Peyer's patch (tissue), 4 donors: ENCODE measurements at regions not wholly inside any gene's neighbourhood (a gene's known extent, or its start where the extent isn't known, plus 50 kb on each side); places are given as distances from the start of the nearest gene placed in this dataset.
A peak's percentile ranks its signal among the peaks of the same experiment; 100 is the strongest.

Source experiments
- DNase-seq, 3 donors: peaks; one replicate each; pipeline ENCODE4 v3.0.0-alpha.2; 2017 to 2019
- H3K27ac ChIP-seq, 4 donors: fragments of 200-600 bp; sonication (generic); one replicate each; pipeline ENCODE4 v1.5.1; 2016 to 2019
- H3K27me3 ChIP-seq, 2 donors: fragments of 200-600 bp; sonication (generic); one replicate each; pipeline ENCODE4 v1.5.1; 2019
- H3K36me3 ChIP-seq, 3 donors: fragments of 200-600 bp; sonication (generic); one replicate each; pipeline ENCODE4 v1.5.1; 2016 to 2019
- H3K4me1 ChIP-seq, 4 donors: fragments of 200-600 bp; sonication (generic); one replicate each; pipeline ENCODE4 v1.5.1; 2016 to 2019
- H3K4me3 ChIP-seq, 4 donors: fragments of 200-600 bp; sonication (generic); 1 replicate in 3 of 4; 2 replicates in 1 of 4; pipeline ENCODE4 v1.5.1; 2016 to 2019; ENCODE audit warnings: mild to moderate bottlenecking in 1 of 4
- H3K9me3 ChIP-seq, 4 donors: fragments of 200-600 bp; sonication (generic); one replicate each; pipeline ENCODE4 v1.5.1; 2016 to 2019; ENCODE audit warnings: mild to moderate bottlenecking in 1 of 4
- CTCF ChIP-seq, 6 experiments: fragments of 450-650 bp in 4 of 6; fragments of 200-600 bp in 2 of 6; sonication (generic) in 1 of 6; IDR thresholded peaks; one replicate each; pipeline ENCODE4 v1.5.1; 2017 to 2019; ENCODE audit warnings: antibody characterized with exemption in 6 of 6, mild to moderate bottlenecking in 3 of 6, moderate library complexity in 1 of 6
- POLR2A ChIP-seq, 2 donors: fragments of 450-650 bp; IDR thresholded peaks; one replicate each; pipeline ENCODE4 v1.5.1; 2017; ENCODE audit warnings: antibody characterized with exemption in 2 of 2, mild to moderate bottlenecking in 2 of 2, moderate library complexity in 2 of 2

DNA sequence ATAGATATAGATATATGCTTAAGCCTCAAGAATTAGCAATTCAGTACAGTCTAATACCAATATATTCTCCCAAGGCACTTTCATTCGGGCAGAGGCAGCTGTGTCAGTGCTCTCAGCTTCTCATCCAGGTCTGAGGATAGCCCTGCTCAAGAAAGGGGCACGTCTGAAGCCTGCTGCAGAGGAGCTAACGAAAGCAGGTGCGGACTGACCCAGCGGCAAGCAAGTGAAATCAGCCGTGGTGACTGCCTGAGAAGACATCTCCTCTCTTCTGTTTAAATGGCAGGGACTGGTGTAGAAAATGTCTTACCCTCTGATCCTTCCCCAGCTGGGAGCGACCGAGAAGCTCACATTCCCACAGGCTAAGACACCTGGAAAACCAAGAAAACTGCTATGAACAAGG, 468.6 kb downstream of the BRD1 start:
- H3K27ac ChIP-seq, result no peak overlapping the region
- H3K4me3 ChIP-seq, result no peak overlapping the region
- TF ChIP-seq CTCF (IDR thresholded peaks at IDR 0.05), result no peak
- no peak for TF ChIP-seq POLR2A (IDR thresholded peaks at IDR 0.05)
- no peaks in the 10 kb centered on the region for H3K36me3 ChIP-seq
- H3K4me1 ChIP-seq, result no peaks in the 10 kb centered on the region
- DNase-seq, result no peak
- no peaks in the 10 kb centered on the region for H3K27me3 ChIP-seq
- no peaks in the 10 kb centered on the region for H3K9me3 ChIP-seq

- H3K4me1 ChIP-seq, result no peaks in the 10 kb centered on the region
- H3K27me3 ChIP-seq, result no peaks in the 10 kb centered on the region
- H3K36me3 ChIP-seq, result no peaks in the 10 kb centered on the region
- no peak overlapping the region for H3K27ac ChIP-seq
- TF ChIP-seq CTCF (IDR thresholded peaks at IDR 0.05), result no peak
- no peak for TF ChIP-seq POLR2A (IDR thresholded peaks at IDR 0.05)
- H3K9me3 ChIP-seq, result no peaks in the 10 kb centered on the region
- peak in 1 of 3 donors; percentile 17 for DNase-seq
- no peak overlapping the region for H3K4me3 ChIP-seq
These were observed 469.8 kb downstream of the BRD1 start for GRCh38 chr22:49357661-49358440.

GRCh38 chr22:49356428-49356827, 471.2 kb downstream of the BRD1 start:
- Histone ChIP-seq H3K9me3 (no peaks in the 10 kb centered on the region), H3K4me1 (no peaks in the 10 kb centered on the region), H3K4me3 (no peak overlapping the region), H3K27ac (no peak overlapping the region), H3K27me3 (no peaks in the 10 kb centered on the region), H3K36me3 (no peaks in the 10 kb centered on the region)
- DNase-seq, result peak in 1 of 3 donors; percentile 18
- no peak for TF ChIP-seq CTCF (IDR thresholded peaks at IDR 0.05)
- TF ChIP-seq POLR2A (IDR thresholded peaks at IDR 0.05), result no peak

DNA sequence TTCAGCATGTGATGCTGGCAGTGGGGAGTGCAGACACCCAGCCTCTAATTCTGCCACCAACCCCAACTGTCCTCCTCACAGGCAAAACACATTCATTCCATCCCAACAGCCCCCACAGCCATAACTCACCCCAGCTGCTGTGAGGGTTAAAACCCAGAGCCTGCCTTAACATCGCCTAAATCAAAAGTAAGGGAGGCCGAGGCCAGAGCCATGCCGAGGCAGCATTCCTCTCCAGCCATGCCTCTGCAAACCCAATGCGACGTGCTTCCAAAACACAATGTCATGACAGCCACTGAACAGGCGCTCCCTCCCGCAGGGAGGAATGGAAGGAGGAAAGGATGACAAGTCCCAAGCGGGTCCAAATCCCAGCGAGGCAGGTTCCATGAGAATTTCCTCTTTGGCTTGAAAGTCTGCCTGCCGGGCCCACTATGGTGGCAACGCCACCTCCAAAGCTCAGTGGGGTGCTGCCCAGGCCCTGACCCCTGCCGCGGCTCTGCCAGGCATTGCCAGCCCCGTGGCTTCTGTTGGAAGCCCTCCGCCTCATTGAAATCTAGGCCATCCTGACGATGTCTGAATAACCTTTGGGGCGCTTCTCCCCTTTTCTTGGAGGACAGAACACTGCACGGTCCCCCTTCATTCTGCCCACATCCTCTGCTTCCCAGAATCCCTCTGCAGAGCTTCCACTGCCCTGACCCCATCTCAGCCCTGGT, 472.3 kb downstream of the BRD1 start:
- no peak overlapping the region for H3K27ac ChIP-seq
- DNase-seq, result peak in 1 of 3 donors; percentile 25
- no peak for TF ChIP-seq CTCF (IDR thresholded peaks at IDR 0.05)
- TF ChIP-seq POLR2A (IDR thresholded peaks at IDR 0.05), result no peak
- no peaks in the 10 kb centered on the region for H3K4me1 ChIP-seq
- no peaks in the 10 kb centered on the region for H3K27me3 ChIP-seq
- no peaks in the 10 kb centered on the region for H3K9me3 ChIP-seq
- no peak overlapping the region for H3K4me3 ChIP-seq
- no peaks in the 10 kb centered on the region for H3K36me3 ChIP-seq

- Histone ChIP-seq H3K27me3 (no peaks in the 10 kb centered on the region), H3K36me3 (no peaks in the 10 kb centered on the region), H3K4me3 (no peak overlapping the region), H3K4me1 (no peaks in the 10 kb centered on the region), H3K27ac (no peak overlapping the region), H3K9me3 (no peaks in the 10 kb centered on the region)
- TF ChIP-seq POLR2A (IDR thresholded peaks at IDR 0.05) (no peak), CTCF (IDR thresholded peaks at IDR 0.05) (no peak)
- peak in 1 of 3 donors; percentile 35 for DNase-seq
These were observed 473.0 kb downstream of the BRD1 start for GRCh38 chr22:49354516-49355210.
